Kidney (tissue), 13 donors: ENCODE measurements at regions not wholly inside any gene's neighbourhood (a gene's known extent, or its start where the extent isn't known, plus 50 kb on each side); places are given as distances from the start of the nearest gene placed in this dataset.

ENCODE experiments used
- DNase-seq, 5 donors: peaks; one replicate each; pipeline ENCODE4 v3.0.0-alpha.2; 2013 to 2020
- FAIRE-seq: peaks from 2 replicates; lab custom pipeline; 2012; peaks lifted over from hg19 to GRCh38; lab: Jason Lieb, UNC
- H3K27ac ChIP-seq, 2 donors: one replicate each; pipeline ENCODE4 v1.7.0; 2013; ENCODE audit warnings: low read depth in 2 of 2, low read length in 2 of 2, inconsistent platforms in 1 of 2
- H3K27me3 ChIP-seq: one replicate; pipeline ENCODE4 v1.7.1; 2013; ENCODE audit warnings: low read length, inconsistent platforms; ENCODE audit not compliant: control insufficient read depth, insufficient read depth
- H3K36me3 ChIP-seq, 3 donors: one replicate each; pipeline versions ENCODE4 v1.7.0 to v1.7.1; 2013; ENCODE audit warnings: low read length in 3 of 3, control low read depth in 1 of 3, inconsistent platforms in 1 of 3; ENCODE audit not compliant: insufficient read depth in 3 of 3, control insufficient read depth in 2 of 3
- H3K4me1 ChIP-seq, 3 donors: one replicate each; pipeline versions ENCODE4 v1.7.0 to v1.7.1; 2013; ENCODE audit warnings: low read length in 3 of 3, inconsistent platforms in 1 of 3, low read depth in 1 of 3; ENCODE audit not compliant: control insufficient read depth in 2 of 3, insufficient read depth in 2 of 3
- H3K4me3 ChIP-seq, 3 donors: one replicate each; pipeline versions ENCODE4 v1.7.0 to v1.8.1; 2013; ENCODE audit warnings: low read length in 3 of 3, control low read depth in 1 of 3, inconsistent platforms in 1 of 3
- H3K9ac ChIP-seq, 3 donors: one replicate each; pipeline versions ENCODE4 v1.7.0 to v1.7.1; 2013; ENCODE audit warnings: low read length in 3 of 3, control low read depth in 1 of 3, inconsistent platforms in 1 of 3
- H3K9me3 ChIP-seq, 3 donors: one replicate each; pipeline versions ENCODE4 v1.7.0 to v1.7.1; 2013; ENCODE audit warnings: low read length in 3 of 3, control low read depth in 1 of 3, inconsistent platforms in 1 of 3; ENCODE audit not compliant: control insufficient read depth in 2 of 3, insufficient read depth in 1 of 3
- intact Hi-C: fragments of 100-400 bp; cut with DNase I; formaldehyde crosslinking; loops from one replicate; pipeline ENCODE4 v1.11.1; 2022
- TF ChIP-seq, protein P1 (sequence below): IDR thresholded peaks from 3 replicates; pipeline ENCODE4 v1.5.1; 2012; ENCODE audit warnings: mild to moderate bottlenecking, moderate library complexity, borderline replicate concordance; ENCODE audit not compliant: insufficient read depth; ENCODE audit errors: extremely low read depth
- donor health status: control.
- donor health status: control.
- donor health status: control.
- donor health status: control.
- donor health status: control.
- donor health status: DM: yes; HTN: yes; CAD: no.
- donor health status: Normal renal cell carcinoma (clear cell type).

DNA sequence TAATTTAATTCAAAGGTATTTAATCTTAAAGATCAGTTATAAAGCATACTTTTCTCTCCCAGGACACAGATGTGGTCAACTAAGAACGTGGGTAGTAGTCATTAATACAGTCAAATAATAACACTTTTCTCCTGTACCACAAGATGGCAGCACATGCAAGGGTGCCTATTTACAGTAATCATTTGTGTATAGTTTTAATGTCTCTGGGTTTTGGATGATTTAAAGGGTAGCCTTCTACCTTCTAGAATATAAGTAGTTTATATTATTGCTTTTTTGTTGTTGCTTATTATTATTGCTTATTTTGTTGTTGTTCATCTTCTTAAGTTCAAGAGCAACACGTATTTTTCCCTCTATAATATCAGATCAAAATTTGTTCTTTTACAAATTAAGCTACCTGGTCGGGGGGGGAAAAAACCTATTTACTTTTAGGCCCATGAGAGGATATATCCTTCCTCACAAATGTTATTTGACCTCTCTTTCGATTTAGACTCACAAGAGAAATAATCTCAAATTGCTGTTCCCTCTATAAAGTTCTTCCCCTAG lies 59.6 kb upstream of the SLC27A6 start:
- TF ChIP-seq, protein P1, sequence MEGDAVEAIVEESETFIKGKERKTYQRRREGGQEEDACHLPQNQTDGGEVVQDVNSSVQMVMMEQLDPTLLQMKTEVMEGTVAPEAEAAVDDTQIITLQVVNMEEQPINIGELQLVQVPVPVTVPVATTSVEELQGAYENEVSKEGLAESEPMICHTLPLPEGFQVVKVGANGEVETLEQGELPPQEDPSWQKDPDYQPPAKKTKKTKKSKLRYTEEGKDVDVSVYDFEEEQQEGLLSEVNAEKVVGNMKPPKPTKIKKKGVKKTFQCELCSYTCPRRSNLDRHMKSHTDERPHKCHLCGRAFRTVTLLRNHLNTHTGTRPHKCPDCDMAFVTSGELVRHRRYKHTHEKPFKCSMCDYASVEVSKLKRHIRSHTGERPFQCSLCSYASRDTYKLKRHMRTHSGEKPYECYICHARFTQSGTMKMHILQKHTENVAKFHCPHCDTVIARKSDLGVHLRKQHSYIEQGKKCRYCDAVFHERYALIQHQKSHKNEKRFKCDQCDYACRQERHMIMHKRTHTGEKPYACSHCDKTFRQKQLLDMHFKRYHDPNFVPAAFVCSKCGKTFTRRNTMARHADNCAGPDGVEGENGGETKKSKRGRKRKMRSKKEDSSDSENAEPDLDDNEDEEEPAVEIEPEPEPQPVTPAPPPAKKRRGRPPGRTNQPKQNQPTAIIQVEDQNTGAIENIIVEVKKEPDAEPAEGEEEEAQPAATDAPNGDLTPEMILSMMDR, result peak; percentile 65
- Histone ChIP-seq H3K4me3 (no peak overlapping the region), H3K36me3 (no peaks in the 10 kb centered on the region), H3K9ac (no peak overlapping the region), H3K4me1 (no peaks in the 10 kb centered on the region), H3K27me3 (no peaks in the 10 kb centered on the region), H3K27ac (no peak overlapping the region), H3K9me3 (no peaks in the 10 kb centered on the region)
- intact Hi-C loops, result no loop called here
- peak; percentile 94 for FAIRE-seq
- DNase-seq, result peak in 3 of 5 donors; percentile 59 to 90 (median 76)

DNA sequence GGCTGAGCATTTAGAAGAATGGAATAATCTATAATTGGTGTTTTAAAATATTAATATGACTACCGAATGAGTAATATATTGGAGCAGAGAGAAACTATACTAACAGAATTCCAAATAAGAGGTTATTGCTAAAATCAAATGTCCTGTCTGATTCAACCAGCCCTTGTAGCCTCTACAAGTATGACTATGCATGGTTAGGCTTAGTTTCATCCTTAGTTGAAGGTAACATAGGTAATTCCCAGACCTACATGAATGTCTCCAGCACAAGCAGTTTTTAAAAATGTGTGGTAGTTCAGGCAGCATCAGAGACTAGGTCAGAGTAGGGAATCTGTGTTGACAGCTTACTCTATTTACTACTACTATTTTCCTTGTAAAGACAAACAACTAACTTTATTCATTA lies 51.7 kb upstream of the SLC27A6 start:
- no peak for DNase-seq
- no peak overlapping the region for H3K27ac ChIP-seq
- no peaks in the 10 kb centered on the region for H3K27me3 ChIP-seq
- FAIRE-seq, result no peak
- H3K4me1 ChIP-seq, result no peaks in the 10 kb centered on the region
- H3K9ac ChIP-seq, result no peak overlapping the region
- H3K9me3 ChIP-seq, result no peaks in the 10 kb centered on the region
- H3K4me3 ChIP-seq, result no peak overlapping the region
- TF ChIP-seq, protein P1, result no peak
- intact Hi-C loops, result no loop called here
- no peaks in the 10 kb centered on the region for H3K36me3 ChIP-seq
